ENCODE measurements at regions not wholly inside any gene's neighbourhood (a gene's known extent, or its start where the extent isn't known, plus 50 kb on each side); places are given as distances from the start of the nearest gene placed in this dataset.

DNA sequence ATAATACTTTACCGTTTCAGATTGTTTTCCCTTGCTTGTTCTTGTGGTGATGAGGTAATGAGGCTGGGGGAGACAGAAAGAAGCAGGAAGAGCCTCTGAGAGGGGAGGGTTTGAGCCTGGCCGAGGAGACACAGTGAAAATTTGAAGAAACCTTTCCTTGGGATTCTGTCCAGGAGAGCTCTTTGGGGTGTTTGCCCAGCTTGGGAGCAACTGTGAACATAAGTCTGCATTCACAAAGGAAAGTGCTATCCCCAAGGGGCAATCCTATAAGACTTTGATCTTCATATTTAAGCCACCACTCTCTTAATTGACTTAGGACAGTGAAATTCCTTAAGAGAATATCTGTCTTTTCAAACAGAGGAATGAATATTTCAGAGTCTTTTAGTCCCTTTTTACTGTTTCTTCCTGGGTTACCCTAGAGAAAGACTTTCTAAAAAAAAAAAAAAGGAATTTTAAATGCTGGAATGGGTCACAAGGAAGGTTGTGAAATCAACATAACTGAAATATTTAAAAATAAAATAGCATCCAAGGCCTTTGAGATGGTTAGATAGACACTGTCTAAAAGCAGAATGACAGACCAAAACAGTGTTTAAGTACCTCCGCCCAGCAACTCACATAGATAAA, 52.5 kb upstream of the STAM2 start:
- 33 to 94% (median 75%) methylated on average over 2 to 3 of the region's 3 CpGs for WGBS, 10 experiments
- in situ Hi-C loops (cut with MboI; ENCODE audit: low pct_unique_long_range_greater_than_20kb in 2 of 9, low sequenced_read_pairs in 9 of 9, unreplicated experiment in 9 of 9) = no loop called here
- Histone ChIP-seq H3K27ac (no peak overlapping the region), H3K4me1 (replicated peaks in 1 of 2) (no peaks in the 10 kb centered on the region), H3K4me3 (no peak overlapping the region)
- peak in 3 of 8 experiments; percentile 51 to 66 (median 64) for ATAC-seq (replicated peaks in 6 of 8)

DNA sequence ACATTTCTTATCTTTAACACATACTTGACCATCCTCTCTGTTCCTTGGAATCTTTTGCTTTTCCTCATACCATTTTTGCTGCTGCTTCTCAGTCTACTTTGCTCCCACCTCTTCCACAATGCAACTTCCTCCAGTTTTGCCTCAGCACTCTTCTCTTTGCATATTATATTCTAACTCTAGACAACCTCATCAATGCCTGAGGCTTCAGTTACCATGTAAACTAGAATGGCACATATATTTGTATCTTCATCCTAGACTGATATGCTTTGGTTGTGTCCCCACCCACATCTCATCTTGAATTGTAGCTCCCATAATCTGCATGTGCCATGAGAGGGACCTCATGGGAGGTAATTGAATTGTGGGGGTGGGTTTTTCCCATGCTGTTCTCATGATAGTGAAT, 55.9 kb upstream of the STAM2 start:
- Histone ChIP-seq H3K4me1 (replicated peaks in 1 of 2) (no peaks in the 10 kb centered on the region), H3K4me3 (no peak overlapping the region), H3K27ac (no peak overlapping the region)
- ATAC-seq (replicated peaks in 6 of 8) = peak in 3 of 8 experiments; percentile 10 to 80 (median 67)
- in situ Hi-C loops (cut with MboI; ENCODE audit: low pct_unique_long_range_greater_than_20kb in 2 of 9, low sequenced_read_pairs in 9 of 9, unreplicated experiment in 9 of 9) = no loop called here

DNA sequence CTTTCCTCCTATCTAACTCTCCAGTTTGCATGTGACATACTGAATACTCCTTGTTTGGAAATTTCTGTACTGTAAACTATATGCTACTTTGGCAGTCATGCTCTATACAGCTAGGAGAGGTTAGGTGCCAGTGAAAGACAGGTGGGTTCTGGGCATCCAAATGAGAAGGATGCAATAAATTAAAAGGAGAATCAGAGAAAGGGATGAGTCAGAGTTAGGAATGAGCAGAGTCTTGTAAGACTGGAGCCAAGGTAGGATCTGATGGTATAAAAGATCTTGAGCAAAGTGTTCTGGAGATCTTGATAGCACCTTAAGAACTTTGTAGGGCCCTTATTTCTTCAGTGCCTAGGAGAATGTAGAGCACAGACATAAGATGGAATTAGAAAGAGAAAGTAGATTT, 58.7 kb upstream of the STAM2 start:
- H3K4me3 ChIP-seq = no peak overlapping the region
- no peak for ATAC-seq (replicated peaks in 6 of 8)
- in situ Hi-C loops (cut with MboI; ENCODE audit: low pct_unique_long_range_greater_than_20kb in 2 of 9, low sequenced_read_pairs in 9 of 9, unreplicated experiment in 9 of 9) = no loop called here
- H3K27ac ChIP-seq = no peak overlapping the region
- H3K4me1 ChIP-seq (replicated peaks in 1 of 2) = no peaks in the 10 kb centered on the region

DNA sequence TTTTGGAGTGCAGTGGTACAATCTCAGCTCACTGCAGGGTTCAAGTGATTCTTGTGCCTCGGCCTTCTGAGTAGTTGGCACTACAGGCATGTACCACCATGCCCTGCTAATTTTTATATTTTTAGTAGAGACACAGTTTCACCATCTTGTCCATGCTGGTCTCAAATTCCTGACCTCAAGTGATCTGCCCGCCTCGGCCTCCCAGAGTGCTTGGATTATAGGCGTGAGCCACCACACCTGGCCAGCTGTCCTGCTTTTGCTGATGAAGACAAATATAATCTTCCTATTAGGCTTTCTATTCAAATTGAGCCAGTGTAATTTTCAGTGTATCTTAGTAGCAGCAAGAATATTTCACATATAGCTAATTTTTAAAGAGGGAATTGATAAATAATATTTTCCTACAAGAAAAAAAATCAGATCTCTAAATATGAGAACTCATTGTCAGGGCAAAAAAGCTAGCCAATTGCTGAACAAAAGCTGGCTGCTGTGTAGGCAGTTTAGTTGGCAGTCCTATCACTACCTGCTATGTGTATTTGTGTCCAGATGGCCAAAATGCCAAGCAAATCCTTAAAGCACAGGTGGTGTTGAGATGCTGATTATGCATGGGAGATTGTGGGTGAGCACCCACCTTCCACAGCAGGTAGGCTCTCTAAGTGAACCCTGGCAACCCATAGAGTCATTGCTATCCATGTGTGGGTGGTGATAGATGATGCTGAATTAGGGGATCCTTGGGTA, 60.8 kb upstream of the STAM2 start:
- no peak for ATAC-seq (replicated peaks in 6 of 8)
- WGBS, 10 experiments = 67 to 100% (median 88%) methylated on average over 1 to 4 of the region's 4 CpGs; no CpG with 5 or more reads in 3 of the 10 experiments
- Histone ChIP-seq H3K4me3 (no peak overlapping the region), H3K4me1 (replicated peaks in 1 of 2) (no peaks in the 10 kb centered on the region), H3K27ac (no peak overlapping the region)
- in situ Hi-C loops (cut with MboI; ENCODE audit: low pct_unique_long_range_greater_than_20kb in 2 of 9, low sequenced_read_pairs in 9 of 9, unreplicated experiment in 9 of 9) = no loop called here

DNA sequence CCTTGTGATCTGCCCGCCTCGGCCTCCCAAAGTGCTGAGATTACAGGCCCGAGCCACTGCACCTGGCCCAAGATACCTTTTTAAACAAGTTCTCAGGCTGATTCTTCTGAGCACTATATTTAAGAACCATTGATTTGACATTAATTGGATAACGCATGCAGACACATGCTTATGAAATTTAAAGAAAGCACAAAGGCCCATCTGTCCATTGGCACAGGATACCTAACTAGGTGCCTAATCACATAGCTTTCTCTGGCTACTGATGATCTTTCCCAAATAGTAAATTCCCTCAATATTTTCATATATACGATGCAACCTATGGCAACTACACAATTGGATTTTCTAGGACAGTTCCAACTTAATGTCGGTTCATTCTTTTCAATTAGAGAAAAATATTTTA, 62.5 kb upstream of the STAM2 start:
- Histone ChIP-seq H3K27ac (no peak overlapping the region), H3K4me1 (replicated peaks in 1 of 2) (peaks cover 0 to under 1% of the 10 kb centered on the region in 2 donors), H3K4me3 (no peak overlapping the region)
- WGBS, 10 experiments = 64 to 100% (median 90%) methylated on average over 2 to 5 of the region's 6 CpGs; no CpG with 5 or more reads in 2 of the 10 experiments
- in situ Hi-C loops (cut with MboI; ENCODE audit: low pct_unique_long_range_greater_than_20kb in 2 of 9, low sequenced_read_pairs in 9 of 9, unreplicated experiment in 9 of 9) = no loop called here
- ATAC-seq (replicated peaks in 6 of 8) = no peak

DNA sequence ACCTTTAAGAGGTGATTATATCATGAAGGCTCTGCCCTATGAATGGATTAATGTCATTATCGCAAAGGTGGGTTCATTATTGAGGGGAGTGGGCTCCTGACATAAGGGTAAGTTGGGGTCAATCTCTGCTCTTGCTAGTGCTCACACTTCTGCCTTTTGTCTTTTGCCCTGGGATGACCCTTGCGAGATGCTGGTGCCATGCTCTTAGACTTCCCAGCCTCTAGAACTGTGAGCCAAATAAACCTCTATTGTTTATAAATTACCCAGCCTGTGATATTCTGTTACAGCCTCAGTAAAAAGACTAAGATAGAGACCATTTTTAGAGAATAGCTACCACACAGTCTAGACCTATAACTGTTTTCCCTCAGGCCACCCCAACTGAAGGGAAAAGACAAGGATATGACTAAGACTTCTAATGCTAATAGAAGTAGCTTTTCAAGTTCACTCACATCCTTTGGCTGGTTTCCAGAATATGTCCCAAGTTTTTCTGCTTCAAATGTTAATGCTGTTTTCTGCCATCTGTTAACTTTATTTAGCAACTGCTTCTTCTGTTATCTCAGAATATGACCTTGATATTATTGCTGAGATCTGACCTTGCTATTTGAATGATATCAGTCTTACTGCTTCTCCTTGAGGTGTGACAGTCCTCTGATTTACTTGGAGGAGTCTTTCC, 65.1 kb upstream of the STAM2 start:
- in situ Hi-C loops (cut with MboI; ENCODE audit: low pct_unique_long_range_greater_than_20kb in 2 of 9, low sequenced_read_pairs in 9 of 9, unreplicated experiment in 9 of 9) = no loop called here
- Histone ChIP-seq H3K4me3 (no peak overlapping the region), H3K27ac (no peak overlapping the region), H3K4me1 (replicated peaks in 1 of 2) (peaks cover 0 to 7% of the 10 kb centered on the region in 2 donors)
- ATAC-seq (replicated peaks in 6 of 8) = peak in 3 of 8 experiments; percentile 8 to 90 (median 78)
- WGBS, 10 experiments = 67 to 100% (median 80%) methylated on average over 1 to 2 of the region's 2 CpGs; no CpG with 5 or more reads in 5 of the 10 experiments

DNA sequence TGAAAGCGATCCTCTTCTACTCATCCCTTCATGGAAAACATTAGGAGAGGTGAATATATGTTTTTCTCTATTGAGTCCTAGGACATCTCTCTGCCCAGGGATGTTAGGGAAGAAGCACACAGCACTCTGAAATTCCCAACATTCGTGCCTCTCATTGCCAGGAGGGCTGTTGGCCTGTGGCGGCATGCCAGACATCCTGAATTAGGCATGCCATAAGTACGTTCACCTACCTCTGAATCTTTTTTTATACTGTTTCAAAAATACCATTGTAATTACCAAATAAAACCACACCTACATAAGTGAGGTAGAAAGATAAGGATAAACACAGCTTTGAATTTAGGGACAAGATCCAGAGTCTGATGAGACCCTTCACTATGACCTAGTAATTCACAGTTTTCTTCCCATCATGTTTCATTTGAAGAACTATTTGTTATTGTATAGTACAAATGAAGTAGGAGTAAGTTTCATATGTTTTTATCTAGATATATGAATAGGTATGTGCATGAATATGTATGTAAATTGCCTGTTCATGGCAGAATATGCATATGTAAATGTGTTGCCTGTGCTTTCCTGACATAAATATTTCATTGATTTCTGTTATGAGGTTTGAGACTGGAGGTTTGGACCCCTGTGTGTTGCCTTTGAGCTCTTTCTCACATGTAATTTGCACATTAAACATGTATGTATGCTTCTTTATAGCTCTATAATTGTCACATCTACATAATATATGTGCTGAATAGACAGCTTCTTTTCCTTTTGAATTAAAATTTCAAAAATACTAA, 66.6 kb upstream of the STAM2 start:
- Histone ChIP-seq H3K4me3 (no peak overlapping the region), H3K4me1 (replicated peaks in 1 of 2) (peaks cover 0 to 7% of the 10 kb centered on the region in 2 donors), H3K27ac (no peak overlapping the region)
- ATAC-seq (replicated peaks in 6 of 8) = peak in 4 of 8 experiments; percentile 56 to 83 (median 62)
- WGBS, 10 experiments = 0 to 100% (median 51%) methylated on average over 1 to 3 of the region's 4 CpGs; no CpG with 5 or more reads in 2 of the 10 experiments
- in situ Hi-C loops (cut with MboI; ENCODE audit: low pct_unique_long_range_greater_than_20kb in 2 of 9, low sequenced_read_pairs in 9 of 9, unreplicated experiment in 9 of 9) = no loop called here

DNA sequence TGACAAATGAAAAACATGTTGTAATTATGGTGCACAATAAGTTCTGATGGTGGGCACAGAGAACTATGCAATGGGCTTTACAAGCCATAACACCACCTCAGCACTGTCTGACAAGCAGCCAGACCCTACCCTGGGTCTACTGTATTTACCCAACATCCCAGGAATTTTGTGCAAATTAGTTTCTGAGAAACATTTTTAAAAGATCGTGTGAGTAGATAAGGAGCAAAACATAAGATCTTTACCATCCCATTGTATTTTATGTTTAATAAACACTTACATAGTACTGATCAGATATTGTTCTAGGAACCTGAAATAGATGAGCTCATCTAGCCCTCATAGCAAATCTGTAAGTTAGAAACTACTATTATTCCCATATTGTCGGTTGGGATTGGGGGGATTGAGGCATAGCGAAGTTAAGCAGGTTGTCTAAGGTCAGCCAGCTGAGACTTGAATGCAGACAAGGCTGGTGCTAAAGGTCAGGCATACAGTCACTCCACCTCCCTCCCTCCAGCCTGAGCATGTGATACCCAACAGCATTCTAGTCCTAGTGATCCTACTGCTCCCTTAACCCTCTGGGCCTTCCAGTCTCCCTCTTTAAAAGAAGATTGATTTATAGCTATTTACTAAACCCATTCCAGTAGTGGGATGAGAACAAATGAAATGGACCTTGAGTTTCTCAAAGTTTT, 67.4 kb upstream of the STAM2 start:
- ATAC-seq (replicated peaks in 6 of 8) = peak in 3 of 8 experiments; percentile 29 to 58 (median 44)
- Histone ChIP-seq H3K4me1 (replicated peaks in 1 of 2) (peaks cover 0 to 7% of the 10 kb centered on the region in 2 donors), H3K4me3 (no peak overlapping the region), H3K27ac (no peak overlapping the region)
- in situ Hi-C loops (cut with MboI; ENCODE audit: low pct_unique_long_range_greater_than_20kb in 2 of 9, low sequenced_read_pairs in 9 of 9, unreplicated experiment in 9 of 9) = no loop called here
- 0 to 100% (median 72%) methylated on average over 1 to 3 of the region's 3 CpGs; no CpG with 5 or more reads in 2 of the 10 experiments for WGBS, 10 experiments

DNA sequence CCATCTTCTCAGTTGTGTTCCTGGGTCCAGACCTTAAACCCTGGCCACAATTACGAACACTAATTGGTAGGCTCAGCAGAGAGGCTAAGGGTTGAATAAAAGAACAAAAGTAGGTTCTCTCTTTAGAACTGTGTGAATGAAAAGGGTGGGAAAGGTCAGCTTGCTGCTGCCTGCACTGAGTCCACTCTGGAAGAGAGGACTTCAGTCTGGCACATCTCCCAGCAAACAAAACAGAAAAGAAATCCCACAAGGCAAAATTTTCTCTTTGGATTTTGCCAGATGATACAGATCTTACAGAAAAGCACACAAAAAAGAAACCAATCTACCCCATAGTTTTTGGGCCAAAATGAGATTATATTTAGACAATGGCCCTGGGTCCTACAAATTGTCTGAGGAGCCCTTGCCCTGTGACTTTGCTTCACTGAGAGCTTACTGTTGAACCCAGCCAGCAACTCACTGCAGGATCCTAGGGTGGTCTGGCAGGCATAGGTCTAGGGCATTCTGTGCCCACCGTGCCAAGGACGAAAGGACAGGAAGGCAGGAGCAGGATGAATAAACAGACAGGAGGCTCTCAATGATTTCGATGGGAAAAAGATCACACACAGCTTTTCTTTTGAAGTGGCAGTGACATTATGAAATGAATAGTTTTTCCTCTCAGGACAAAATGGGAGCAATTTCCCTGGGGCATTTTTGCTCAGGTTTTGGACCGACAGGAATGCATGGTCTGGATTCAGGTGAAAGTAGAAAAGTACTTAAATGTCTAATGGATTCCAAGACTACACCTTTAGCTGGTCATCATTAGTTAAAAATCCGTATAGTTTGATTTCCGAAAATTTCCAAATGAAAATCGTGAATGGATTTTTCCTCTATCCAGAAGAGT, 68.4 kb upstream of the STAM2 start:
- peaks cover 0 to 7% of the 10 kb centered on the region in 2 donors for H3K4me1 ChIP-seq (replicated peaks in 1 of 2)
- ATAC-seq (replicated peaks in 6 of 8) = no peak
- no peak overlapping the region for H3K4me3 ChIP-seq
- H3K27ac ChIP-seq = no peak overlapping the region
- 50 to 100% (median 91%) methylated on average over 1 to 7 of the region's 8 CpGs; no CpG with 5 or more reads in 1 of the 10 experiments for WGBS, 10 experiments
- in situ Hi-C loops (cut with MboI; ENCODE audit: low pct_unique_long_range_greater_than_20kb in 2 of 9, low sequenced_read_pairs in 9 of 9, unreplicated experiment in 9 of 9) = no loop called here

DNA sequence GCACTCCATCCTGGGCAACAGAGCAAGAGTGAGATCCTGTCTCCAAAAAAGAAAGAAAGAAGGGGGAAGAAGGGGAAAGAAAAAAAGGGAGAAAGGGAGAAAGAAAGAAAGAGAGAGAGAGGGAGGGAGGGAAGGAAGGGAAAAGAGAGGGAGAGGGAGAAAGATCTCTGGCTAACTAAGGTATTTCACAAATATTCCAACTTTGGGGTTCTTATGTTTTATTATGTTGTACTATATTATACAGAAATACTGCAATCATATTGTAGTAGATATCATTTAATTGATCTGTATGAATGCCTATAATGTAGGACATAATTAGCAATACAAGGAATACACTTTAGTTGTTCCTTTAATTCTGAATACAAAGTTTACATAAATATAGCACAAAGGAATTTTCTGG, 70.1 kb upstream of the STAM2 start:
- in situ Hi-C loops (cut with MboI; ENCODE audit: low pct_unique_long_range_greater_than_20kb in 2 of 9, low sequenced_read_pairs in 9 of 9, unreplicated experiment in 9 of 9) = no loop called here
- no peak for ATAC-seq (replicated peaks in 6 of 8)
- Histone ChIP-seq H3K27ac (no peak overlapping the region), H3K4me1 (replicated peaks in 1 of 2) (peaks cover 0 to 7% of the 10 kb centered on the region in 2 donors), H3K4me3 (no peak overlapping the region)

DNA sequence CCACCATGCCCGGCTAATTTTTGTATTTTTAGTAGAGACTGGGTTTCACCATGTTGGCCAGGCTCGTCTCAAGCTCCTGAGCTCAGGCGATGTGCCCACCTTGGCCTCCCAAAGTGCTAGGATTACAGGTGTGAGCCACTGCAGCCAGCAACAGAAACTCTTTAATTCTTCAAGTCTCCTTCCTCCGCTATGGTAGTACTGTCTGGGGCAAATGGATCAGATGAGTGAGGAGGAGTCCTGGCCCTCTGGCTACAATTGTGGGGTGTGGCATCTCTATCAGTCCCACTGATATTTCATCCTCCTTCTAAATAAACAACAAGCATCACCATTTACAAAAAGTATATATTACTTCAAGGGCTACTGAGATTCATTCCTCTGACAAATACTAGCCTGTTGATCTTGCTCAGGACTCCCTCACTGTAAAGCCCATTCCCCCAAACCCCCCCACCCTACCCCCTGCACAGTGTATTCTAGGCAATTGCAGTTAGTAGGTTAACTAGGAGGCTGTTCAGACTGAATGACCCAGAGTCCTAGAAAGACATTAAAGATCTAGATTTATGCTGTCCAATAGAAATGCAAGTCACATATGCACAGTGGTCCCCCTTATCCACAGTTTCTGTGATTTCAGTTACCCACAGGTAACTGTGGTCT, 71.2 kb upstream of the STAM2 start:
- ATAC-seq (replicated peaks in 6 of 8) = no peak
- H3K27ac ChIP-seq = no peak overlapping the region
- H3K4me3 ChIP-seq = no peak overlapping the region
- in situ Hi-C loops (cut with MboI; ENCODE audit: low pct_unique_long_range_greater_than_20kb in 2 of 9, low sequenced_read_pairs in 9 of 9, unreplicated experiment in 9 of 9) = no loop called here
- 80 to 100% (median 100%) methylated on average over 1 to 2 of the region's 4 CpGs; no CpG with 5 or more reads in 3 of the 10 experiments for WGBS, 10 experiments
- peaks cover 0 to 7% of the 10 kb centered on the region in 2 donors for H3K4me1 ChIP-seq (replicated peaks in 1 of 2)
